Uterus (tissue), 3 donors: ENCODE measurements at regions not wholly inside any gene's neighbourhood (a gene's known extent, or its start where the extent isn't known, plus 50 kb on each side); places are given as distances from the start of the nearest gene placed in this dataset.

ENCODE experiments used
- DNase-seq, 2 donors: peaks; one replicate each; pipeline ENCODE4 v3.0.0-alpha.2; 2019 to 2020
- H3K27ac ChIP-seq, 2 donors: fragments of 200-600 bp; sonication (generic); 1 replicate in 1 of 2; 2 replicates in 1 of 2; pipeline ENCODE4 v1.5.1; 2016 to 2018
- H3K27me3 ChIP-seq, 2 donors: fragments of 200-600 bp; sonication (generic); one replicate each; pipeline ENCODE4 v1.5.1; 2018 to 2019; ENCODE audit warnings: control low read depth in 1 of 2
- H3K36me3 ChIP-seq, 2 donors: fragments of 200-600 bp; sonication (generic); one replicate each; pipeline ENCODE4 v1.5.1; 2019; ENCODE audit warnings: control low read depth in 1 of 2
- H3K4me1 ChIP-seq, 2 donors: fragments of 200-600 bp; sonication (generic); one replicate each; pipeline ENCODE4 v1.5.1; 2018 to 2019; ENCODE audit warnings: control low read depth in 1 of 2
- H3K4me3 ChIP-seq, 2 donors: fragments of 200-600 bp; sonication (generic); 1 replicate in 1 of 2; 2 replicates in 1 of 2; pipeline ENCODE4 v1.5.1; 2018 to 2019; ENCODE audit warnings: mild to moderate bottlenecking in 1 of 2
- H3K9me3 ChIP-seq, 2 donors: fragments of 200-600 bp; sonication (generic); one replicate each; pipeline ENCODE4 v1.5.1; 2019; ENCODE audit warnings: control low read depth in 1 of 2
- POLR2A ChIP-seq, 2 donors: fragments of 450-650 bp; IDR thresholded peaks; one replicate each; pipeline ENCODE4 v1.6.1; 2016; ENCODE audit warnings: antibody characterized with exemption in 2 of 2, mild to moderate bottlenecking in 1 of 2, moderate library complexity in 1 of 2
- intact Hi-C: fragments of 100-400 bp; cut with DNase I; formaldehyde crosslinking; loops from one replicate; pipeline ENCODE4 v1.15.1; 2023; ENCODE audit warnings: low total_unique reads
- TF ChIP-seq, protein P1 (sequence below), 4 experiments: fragments of 200-600 bp in 2 of 4; fragments of 450-650 bp in 2 of 4; sonication (generic) in 2 of 4; IDR thresholded peaks; one replicate each; pipeline ENCODE4 v1.5.1; 2016 to 2019; ENCODE audit warnings: antibody characterized with exemption in 4 of 4, mild to moderate bottlenecking in 2 of 4, moderate library complexity in 1 of 4
- donor health status: DM: yes; HTN: yes; CAD: no.

DNA sequence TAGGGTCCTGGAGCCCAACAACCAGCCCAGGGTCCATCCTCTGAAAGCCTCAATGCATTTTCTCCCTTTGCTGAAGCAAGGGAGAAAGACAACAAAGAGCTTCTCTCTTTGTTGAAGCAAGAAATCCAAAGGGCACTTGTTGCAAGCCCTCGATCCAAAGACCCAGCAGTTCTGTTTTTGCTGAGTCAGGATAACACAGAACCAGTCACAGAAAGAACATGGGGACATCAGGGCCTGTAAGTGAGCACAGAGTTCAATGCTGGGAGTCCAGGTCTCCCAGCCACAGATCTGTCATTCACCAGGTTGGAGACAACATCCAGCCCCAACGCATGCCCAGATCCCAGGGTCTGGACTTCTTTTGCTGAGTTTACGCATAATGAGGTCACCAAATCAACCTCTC, 315.8 kb upstream of the KLHL29 start:
- DNase-seq = no peak
- no peaks in the 10 kb centered on the region for H3K27me3 ChIP-seq

GRCh38 chr2:23069923-23070322, 315.1 kb upstream of the KLHL29 start:
- H3K4me1 ChIP-seq = no peaks in the 10 kb centered on the region
- no peaks in the 10 kb centered on the region for H3K36me3 ChIP-seq
- H3K27ac ChIP-seq = no peak overlapping the region
- intact Hi-C loops = no loop called here
- no peak overlapping the region for H3K4me3 ChIP-seq
- no peaks in the 10 kb centered on the region for H3K27me3 ChIP-seq
- DNase-seq = no peak
- no peak for TF ChIP-seq POLR2A (IDR thresholded peaks at IDR 0.05)
- TF ChIP-seq, protein P1, sequence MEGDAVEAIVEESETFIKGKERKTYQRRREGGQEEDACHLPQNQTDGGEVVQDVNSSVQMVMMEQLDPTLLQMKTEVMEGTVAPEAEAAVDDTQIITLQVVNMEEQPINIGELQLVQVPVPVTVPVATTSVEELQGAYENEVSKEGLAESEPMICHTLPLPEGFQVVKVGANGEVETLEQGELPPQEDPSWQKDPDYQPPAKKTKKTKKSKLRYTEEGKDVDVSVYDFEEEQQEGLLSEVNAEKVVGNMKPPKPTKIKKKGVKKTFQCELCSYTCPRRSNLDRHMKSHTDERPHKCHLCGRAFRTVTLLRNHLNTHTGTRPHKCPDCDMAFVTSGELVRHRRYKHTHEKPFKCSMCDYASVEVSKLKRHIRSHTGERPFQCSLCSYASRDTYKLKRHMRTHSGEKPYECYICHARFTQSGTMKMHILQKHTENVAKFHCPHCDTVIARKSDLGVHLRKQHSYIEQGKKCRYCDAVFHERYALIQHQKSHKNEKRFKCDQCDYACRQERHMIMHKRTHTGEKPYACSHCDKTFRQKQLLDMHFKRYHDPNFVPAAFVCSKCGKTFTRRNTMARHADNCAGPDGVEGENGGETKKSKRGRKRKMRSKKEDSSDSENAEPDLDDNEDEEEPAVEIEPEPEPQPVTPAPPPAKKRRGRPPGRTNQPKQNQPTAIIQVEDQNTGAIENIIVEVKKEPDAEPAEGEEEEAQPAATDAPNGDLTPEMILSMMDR (IDR thresholded peaks at IDR 0.05) = no peak
- H3K9me3 ChIP-seq = no peaks in the 10 kb centered on the region

More for the DNA sequence above, 315.8 kb upstream of the KLHL29 start:
- no peaks in the 10 kb centered on the region for H3K4me1 ChIP-seq
- no peaks in the 10 kb centered on the region for H3K9me3 ChIP-seq
- no peak overlapping the region for H3K27ac ChIP-seq
- intact Hi-C loops = no loop called here
- TF ChIP-seq, protein P1 (IDR thresholded peaks at IDR 0.05) = no peak
- H3K4me3 ChIP-seq = no peak overlapping the region
- no peaks in the 10 kb centered on the region for H3K36me3 ChIP-seq

GRCh38 chr2:23073056-23073455, 311.9 kb upstream of the KLHL29 start:
- no peak overlapping the region for H3K4me3 ChIP-seq
- H3K4me1 ChIP-seq = no peaks in the 10 kb centered on the region
- H3K36me3 ChIP-seq = no peaks in the 10 kb centered on the region
- DNase-seq = no peak
- no peaks in the 10 kb centered on the region for H3K9me3 ChIP-seq
- H3K27me3 ChIP-seq = no peaks in the 10 kb centered on the region
- H3K27ac ChIP-seq = no peak overlapping the region
- intact Hi-C loops = no loop called here
- TF ChIP-seq, protein P1 (IDR thresholded peaks at IDR 0.05) = no peak
- TF ChIP-seq POLR2A (IDR thresholded peaks at IDR 0.05) = no peak

DNA sequence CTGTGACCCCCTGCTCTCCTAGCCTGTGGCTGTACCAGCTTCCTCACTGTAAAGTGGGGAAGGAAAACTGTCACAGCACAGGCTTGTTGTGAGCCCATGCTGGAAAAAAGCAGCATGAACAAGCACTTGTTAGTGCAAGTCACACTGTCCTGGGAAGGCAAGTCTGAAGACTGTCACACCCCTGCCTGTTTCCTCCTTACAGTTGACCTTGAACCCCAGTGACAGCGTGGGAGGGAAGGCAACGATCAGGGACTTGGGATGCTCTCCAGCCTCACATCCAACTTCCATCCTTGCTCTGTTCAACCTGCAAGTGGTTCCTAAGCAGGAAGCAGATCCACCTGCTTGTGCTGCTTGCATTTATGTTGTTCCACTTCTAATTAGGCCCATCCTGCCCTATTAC, 311.3 kb upstream of the KLHL29 start:
- no peak for TF ChIP-seq POLR2A (IDR thresholded peaks at IDR 0.05)
- TF ChIP-seq, protein P1 (IDR thresholded peaks at IDR 0.05) = no peak
- H3K4me1 ChIP-seq = no peaks in the 10 kb centered on the region
- no peaks in the 10 kb centered on the region for H3K9me3 ChIP-seq
- H3K4me3 ChIP-seq = no peak overlapping the region
- H3K36me3 ChIP-seq = no peaks in the 10 kb centered on the region
- H3K27ac ChIP-seq = no peak overlapping the region
- no peaks in the 10 kb centered on the region for H3K27me3 ChIP-seq
- intact Hi-C loops = no loop called here
- DNase-seq = no peak

GRCh38 chr2:23077596-23077995, 307.4 kb upstream of the KLHL29 start:
- no peak for DNase-seq
- intact Hi-C loops = no loop called here

More at GRCh38 chr2:23077596-23077995, 307.4 kb upstream of the KLHL29 start:
- H3K4me3 ChIP-seq = no peak overlapping the region
- no peaks in the 10 kb centered on the region for H3K27me3 ChIP-seq
- no peaks in the 10 kb centered on the region for H3K4me1 ChIP-seq
- H3K27ac ChIP-seq = no peak overlapping the region
- H3K9me3 ChIP-seq = no peaks in the 10 kb centered on the region
- no peak for TF ChIP-seq POLR2A (IDR thresholded peaks at IDR 0.05)
- TF ChIP-seq, protein P1 (IDR thresholded peaks at IDR 0.05) = no peak
- H3K36me3 ChIP-seq = no peaks in the 10 kb centered on the region
